ENCODE measurements at regions not wholly inside any gene's neighbourhood (a gene's known extent, or its start where the extent isn't known, plus 50 kb on each side); places are given as distances from the start of the nearest gene placed in this dataset.
"Not testable (repeated sequence)": the region's sequence is repeated elsewhere in the genome, so short reads cannot be mapped to it uniquely, and the experiment has no call there.

DNA sequence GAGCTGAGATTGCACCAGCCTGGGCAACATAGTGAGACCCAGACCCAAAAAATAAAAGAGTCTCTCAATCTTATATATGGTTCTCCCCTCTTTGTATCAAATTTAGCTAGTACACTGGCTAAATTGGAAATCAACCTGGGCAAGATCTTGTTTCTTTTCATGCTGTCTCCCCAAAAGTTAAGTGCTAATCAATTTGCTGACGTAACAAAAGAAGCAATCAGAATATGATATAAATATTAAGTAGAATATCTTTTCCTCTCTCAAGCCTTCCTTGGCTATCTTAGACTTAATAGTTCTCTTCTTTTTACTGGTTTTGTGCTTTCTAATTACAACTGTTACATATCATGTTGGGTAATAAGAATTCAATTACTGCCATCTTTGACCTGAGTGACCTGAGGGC lies 258.9 kb downstream of the KCNRG start:
- DNase-seq (ENCODE audit: low spot score) = no peak

DNA sequence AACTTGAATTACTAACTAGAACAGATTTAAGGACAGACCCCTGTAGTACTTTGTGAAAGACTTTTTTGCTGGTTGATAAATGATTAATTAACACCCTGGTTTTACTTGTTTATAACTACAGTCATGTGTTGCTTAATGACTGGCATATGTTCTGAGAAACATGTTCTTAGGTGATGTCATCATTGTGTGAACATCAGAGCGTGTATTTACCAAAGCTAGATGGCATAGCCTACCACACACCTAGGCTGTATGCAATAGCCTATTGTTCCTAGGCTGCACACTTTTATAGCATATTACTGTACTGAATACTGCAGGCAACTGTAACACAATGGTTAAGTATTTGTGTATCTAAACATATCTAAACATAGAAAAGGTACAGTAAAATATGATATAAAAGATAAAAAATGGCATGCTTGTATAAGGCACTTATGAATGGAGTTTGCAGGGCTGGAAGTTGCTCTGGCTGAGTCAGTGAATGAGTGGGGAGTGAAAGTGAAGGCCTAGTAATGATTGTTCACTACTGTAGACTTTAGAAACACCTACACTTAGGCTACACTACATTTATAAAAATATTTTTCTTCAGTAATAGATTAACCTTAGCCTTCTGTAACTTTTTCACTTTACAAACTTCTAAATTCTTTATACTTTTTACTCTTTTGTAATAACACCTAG lies 260.3 kb downstream of the KCNRG start:
- no peak for DNase-seq (ENCODE audit: low spot score)

DNA sequence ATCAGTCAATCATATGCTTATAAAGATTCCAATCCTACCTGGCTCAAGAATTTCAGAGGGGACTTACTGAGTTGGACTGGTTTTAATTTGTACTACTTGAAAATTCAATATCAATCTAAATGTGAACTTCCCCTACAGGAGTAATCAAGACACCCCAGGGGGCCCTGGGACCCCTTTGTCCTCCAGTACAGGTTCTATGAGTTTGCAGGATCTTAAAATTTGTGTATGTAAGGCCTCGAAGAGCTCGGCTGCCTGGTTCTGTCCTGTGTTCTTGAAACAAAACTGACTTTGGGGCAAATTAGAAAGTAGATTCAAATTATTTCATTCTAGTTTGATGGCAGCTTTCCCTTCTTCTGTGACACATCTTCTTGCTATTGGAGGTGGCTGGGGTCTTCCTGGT lies 261.3 kb downstream of the KCNRG start:
- no peak for DNase-seq (ENCODE audit: low spot score)

DNA sequence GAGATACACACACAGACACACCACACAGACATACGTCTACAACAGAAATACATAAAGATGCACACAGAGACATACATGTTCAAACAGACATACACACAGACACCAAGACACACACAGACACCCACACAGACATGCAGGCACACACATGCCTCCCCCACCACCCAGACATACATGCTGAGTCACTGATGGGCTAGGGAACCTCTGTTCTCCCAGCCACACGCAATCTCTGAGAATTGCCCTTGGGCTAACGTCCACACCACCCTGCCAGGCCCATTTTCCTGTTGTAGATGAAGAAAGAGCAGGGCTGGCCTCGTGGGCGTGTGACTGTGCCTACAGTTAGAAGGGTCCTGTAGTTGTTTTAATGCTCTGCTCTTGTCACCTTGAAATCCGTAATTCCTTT lies 261.9 kb downstream of the KCNRG start:
- no peak for DNase-seq (ENCODE audit: low spot score)

DNA sequence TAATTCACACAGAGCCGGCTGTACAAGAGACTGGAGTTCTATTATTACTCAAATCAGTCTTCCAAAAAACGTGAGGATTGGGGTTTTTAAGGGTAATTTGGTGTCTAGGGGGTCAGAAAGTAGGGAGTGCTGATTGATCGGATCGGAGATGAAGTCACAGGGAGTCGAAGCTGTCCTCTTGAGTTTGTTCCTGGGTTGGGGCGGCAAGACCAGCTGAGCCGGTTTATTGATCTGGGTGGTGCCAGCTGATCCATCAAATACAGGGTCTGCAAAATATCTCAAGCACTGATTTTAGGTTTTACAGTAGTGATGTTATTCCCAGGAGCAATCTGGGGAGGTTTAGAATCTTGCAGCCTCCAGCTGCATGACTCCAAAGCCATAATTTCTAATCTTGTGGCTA lies 262.7 kb downstream of the KCNRG start:
- no peak for DNase-seq (ENCODE audit: low spot score)

DNA sequence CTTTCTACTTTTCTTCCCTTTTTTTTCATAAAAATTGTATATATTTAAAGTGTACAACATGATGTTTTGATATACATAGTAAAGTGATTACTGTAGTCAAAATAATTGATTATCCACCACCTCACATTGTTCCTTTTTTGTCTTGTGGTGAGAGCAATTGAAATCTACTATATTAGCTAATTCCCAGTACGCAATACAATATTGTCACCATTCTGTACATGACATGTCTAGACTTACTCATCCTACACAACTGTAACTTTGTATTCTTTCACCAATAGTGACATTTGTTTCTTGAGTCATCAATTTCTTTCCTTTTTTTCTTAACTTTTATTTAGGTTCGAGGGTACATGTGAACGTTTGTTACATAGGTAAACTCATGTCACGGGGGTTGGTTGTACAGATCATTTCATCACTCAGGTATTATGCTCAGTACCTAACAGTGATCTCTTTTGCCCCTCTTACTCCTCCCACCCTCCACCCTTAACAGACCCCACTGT lies 265.2 kb downstream of the KCNRG start:
- no peak for DNase-seq (ENCODE audit: low spot score)

DNA sequence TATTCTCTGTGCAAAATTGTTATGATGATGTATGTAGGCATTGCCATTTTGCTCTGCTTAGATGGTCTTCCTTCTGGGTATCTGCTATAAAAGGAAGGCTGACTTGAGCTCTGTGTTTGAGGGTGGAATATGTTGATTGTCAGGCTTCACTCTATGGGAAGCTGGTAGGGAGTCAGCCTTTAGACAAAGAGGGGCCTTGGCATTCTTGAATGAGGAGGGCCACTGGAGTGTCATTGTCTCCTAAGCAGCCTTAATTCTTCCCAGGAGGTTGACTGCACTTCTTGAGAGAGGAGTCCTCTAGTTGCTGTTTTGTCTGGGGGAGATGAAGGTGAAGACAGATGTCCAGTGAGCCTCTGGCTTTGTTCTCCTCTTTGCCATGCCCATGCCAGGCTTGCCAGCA lies 266.8 kb downstream of the KCNRG start:
- DNase-seq (ENCODE audit: low spot score) = no peak

DNA sequence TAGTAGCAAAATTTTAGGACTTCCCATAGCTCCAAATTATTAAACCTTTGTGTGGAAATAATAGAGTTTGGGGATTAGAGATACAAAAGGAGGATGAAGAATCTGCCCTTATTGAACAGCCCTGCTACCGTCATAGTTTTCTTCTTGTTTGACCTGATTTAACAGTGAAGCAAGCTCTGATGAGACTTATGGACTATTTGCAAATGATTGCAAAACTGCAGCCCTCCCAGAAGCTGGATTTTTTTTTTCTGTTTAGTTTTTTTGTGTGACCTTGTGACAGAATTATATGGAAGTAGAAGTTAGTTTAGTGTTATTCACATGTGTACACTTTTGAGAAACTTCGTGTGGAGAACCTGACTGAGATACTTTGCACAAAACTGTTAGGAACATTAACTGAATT lies 267.8 kb downstream of the KCNRG start:
- no peak for DNase-seq (ENCODE audit: low spot score)

DNA sequence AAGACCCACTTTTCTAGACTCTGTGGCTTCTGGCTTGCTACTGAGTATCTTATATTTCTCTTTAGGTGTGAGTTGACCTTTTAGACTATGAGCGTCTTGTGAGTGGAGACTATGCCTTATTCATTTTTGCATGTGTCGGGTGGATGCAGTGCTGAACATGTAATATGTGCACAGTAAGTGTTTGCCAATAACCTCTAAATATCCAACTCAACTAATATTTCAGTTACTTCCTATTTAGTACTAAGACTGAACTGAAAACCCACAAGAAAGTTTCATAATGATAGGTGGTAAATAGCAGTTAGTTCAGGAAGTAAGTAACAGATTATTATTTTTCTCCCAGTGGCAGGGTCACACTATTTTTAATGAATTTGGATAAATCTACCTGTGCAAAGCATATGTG lies 269.3 kb downstream of the KCNRG start:
- no peak for DNase-seq (ENCODE audit: low spot score)

DNA sequence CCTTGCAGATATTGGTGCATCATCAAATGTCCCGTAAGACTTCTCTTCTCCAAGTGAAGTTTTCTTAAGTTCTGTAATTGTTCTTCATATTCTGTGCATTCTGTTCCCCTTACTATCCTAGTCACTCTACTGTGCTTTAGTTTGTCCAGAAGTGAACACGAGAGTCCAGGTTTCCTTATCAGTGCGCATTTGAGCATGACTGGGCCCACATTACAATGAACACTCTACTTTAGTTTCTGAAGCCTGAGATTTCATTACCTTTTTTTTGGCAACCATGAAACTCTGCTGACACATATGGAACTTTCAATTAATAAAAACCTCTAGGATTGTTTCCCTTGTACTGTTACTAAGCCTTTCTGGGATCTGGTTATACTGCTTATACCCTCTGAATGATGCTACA lies 270.0 kb downstream of the KCNRG start:
- DNase-seq (ENCODE audit: low spot score) = no peak

DNA sequence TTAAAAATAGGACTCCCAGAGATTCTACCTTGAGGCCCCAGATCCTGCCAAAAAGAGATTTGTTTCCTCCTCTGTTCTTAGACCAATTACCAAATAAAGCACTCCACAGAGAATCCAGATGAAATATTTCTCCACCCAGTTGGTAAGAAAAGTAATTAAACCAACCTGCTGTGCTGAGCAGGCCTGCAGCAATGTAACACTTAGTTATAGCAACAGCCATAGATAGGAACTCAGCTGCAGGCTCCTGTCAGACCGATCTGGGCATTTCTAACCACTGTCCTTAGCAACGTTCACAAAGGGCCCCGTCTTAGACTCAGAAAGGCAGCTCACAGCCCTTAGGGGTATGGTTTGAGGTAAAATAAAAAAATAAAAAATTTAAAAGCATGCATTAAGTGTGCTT lies 271.1 kb downstream of the KCNRG start:
- DNase-seq (ENCODE audit: low spot score) = no peak

DNA sequence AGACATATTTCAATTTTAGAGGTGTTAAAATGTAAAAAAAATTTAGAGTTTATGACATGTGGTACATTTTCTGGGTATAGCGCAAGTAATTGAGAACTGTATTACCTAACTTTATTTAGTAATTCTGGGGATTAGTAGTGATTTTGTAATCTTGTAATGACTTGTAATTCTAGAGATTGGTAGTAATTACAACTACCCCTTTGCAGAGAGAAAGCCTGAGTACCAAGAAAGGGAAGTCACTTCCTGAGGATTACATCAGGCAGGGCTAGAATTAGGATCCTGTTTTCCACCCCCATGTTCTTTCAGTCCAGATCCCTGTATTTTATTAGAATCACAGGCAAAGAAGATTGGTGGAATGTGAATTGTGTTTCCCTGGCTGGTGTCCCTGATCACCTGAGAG lies 274.9 kb downstream of the KCNRG start:
- no peak for DNase-seq (ENCODE audit: low spot score)

DNA sequence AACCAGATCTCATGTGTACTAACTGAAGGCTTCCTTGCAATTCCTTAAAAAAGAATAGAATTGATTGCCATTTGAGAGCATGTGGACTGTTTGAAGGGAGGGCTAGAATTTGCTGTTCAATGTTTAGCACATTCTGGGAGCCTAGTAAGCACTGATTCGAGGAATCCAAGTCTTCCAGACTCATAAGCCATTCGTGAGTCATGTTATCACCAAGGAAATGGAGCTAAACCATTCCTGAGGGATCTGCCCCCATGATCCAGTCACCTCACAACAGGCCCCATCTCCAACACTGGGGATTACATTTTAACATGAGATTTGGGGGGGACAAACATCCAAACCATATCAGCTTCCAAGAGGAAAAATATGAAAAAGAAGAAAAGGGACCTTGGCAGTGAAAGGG lies 276.4 kb downstream of the KCNRG start:
- no peak for DNase-seq (ENCODE audit: low spot score)

DNA sequence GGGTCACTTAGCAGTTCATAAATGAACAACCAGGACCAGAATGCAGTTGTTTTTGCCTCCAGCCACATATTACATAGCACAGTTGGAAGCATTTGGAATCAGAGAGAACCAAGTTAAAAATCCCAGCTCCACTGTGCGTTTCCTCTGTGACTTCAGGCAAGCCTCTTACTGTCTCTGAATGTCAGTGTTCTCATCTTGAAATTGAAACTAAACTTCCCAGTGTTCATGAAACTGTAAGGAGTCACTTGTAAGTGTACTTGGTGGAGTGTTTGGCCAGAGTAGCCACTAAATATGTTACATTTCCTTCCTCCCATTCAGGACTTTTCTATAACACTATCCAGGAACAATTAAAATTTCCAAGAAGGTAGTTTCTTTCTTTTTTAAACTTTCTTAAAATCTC lies 276.8 kb downstream of the KCNRG start:
- no peak for DNase-seq (ENCODE audit: low spot score)

DNA sequence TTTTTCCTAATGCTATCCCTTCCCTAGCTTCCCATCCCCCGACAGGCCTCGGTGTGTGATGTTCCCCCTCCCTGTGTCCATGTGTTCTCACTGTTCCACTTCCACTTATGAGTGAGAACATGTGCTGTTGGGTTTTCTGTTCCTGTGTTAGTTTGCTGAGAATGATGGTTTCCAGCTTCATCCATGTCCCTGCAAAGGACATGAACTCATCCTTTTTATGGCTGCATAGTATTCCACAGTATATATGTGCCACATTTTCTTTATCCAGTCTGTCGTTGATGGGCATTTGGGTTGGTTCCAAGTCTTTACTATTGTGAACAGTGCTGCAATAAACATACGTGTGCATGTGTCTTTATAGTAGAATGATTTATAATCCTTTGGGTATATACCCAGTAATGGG lies 279.2 kb downstream of the KCNRG start:
- DNase-seq (ENCODE audit: low spot score) = not testable (repeated sequence)

DNA sequence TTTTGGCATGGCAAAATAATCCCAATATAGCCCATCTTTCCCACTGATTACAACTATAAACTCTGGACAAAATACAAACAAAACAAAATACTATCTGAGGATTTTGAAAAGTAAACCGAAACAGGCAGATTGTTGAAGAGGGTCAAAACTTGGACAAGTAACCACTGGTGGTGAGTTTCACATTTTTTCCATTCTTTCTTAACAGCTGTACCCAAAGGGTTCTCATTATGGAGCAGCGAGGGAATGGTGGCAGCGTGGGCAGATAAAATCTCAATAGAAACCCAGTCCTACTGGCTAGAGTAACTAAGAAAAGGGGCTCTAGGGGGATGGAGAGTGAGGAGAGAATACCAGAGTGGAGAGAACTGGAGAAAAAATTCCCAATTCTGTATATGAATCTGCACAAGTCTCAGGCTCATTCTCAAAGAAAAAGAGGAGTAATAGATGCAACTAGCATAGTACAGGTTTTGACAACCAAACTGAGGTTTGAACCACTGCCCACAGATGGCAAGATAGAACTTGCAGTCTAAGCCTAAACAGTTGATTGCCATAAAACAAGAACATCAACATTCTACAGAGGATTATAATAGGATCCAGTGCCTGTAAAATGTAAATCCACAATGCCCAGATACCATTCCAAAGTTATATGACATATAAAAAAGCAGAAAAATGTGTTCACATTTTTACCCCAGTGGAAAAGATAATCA lies 284.5 kb downstream of the KCNRG start:
- DNase-seq (ENCODE audit: low spot score) = no peak

DNA sequence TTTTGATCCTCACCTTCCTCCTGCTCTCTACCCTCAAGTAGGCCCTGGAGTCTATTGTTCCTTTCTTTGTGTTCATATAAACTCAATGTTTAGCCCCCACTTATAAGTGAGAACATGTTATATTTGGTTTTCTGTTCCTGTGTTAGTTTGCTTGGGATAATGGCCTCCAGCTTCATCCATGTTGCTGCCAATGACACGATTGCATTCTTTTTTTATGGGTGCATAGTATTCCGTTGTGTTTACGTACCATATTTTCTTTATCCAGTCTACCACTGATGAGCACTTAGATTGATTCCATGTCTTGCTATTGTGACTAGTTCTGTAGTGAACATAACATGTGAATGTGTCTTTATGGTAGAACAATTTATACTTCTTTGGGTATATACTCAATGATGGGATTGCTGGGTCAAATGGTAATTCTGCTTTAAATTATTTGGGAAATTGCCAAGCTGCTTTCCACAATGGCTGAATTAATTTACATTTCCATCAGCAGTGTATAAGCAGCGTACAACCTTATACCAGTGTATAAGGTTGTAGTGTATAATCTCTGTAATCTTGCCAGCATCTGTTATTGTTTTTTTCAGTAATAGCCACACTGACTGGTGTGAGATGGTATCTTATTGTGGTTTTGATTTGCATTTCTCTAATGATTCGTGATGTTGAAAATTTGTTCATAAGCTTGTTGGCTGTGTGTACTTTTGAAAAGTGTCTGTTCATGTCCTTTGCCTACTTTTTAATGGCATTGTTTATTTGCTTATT lies 288.9 kb downstream of the KCNRG start:
- no peak for DNase-seq (ENCODE audit: low spot score)

DNA sequence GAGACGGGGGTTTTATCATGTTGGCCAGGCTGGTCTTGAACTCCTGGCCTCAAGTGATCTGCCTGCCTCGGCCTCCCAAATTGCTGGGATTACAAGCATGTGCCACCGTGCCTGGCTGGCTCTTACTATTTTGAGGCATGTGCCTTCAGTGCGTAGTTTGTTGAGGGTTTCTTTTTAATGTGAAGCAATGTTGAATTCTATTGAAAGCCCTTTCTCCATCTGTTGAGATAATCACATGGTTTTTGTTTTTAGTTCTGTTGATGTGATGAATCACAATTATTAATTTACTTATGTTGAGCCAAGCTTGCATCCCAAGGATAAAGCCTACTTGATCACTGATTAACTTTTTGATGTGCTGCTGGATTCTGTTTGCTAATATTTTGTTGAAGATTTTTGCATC lies 290.9 kb downstream of the KCNRG start:
- no peak for DNase-seq (ENCODE audit: low spot score)

DNA sequence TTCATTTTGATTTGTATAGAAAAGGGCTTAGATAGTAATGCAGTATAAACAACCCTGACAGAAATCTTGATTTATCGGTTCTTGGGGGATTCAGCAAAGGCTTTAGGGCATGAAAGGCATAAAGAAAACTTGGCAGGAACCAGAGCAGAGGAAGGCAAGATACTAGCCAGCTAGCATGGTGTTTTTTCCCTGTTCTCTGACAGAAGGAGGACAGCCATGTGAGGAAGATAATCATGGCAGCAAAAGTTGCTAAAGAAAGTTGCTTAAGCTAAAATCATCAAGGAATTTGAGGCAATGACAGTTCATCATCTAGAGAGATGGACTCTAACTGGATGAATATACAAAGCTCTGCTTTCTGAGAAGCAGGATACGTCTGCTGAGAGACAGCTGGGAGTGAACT lies 294.1 kb downstream of the KCNRG start:
- DNase-seq (ENCODE audit: low spot score) = no peak

DNA sequence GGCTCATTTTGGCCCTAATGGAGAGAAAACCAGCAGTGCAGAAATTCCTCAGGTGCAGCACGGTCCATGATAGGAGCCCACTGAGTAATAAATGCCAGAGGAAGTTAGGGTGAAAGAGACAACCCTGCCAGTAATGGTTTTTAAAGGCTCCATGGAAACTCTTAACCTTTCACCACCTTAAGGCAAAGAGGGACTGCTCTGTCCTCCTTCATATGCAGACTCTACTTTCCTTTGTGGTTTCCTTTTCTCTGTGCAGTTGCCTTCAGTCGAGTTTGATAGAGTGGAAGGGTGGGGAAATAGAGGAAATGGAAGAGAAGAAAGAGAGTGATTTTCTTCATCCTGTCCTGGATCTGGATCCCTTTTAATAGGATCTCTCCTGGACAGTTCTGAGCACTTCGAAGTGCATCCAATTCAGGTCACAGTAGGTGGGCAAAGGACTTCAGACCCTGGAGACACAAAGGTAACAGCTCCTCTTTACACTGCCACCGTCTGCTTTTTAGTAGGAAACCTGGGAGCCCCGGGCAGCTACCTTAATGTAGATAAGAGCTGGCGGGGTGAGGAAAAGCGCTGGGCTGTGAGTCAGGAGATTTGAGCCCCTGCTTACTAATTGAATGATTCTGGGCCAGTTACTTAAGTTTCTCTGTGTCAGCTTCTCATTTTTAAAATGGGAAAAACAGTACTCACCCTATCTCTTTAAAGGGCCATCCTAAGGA lies 294.8 kb downstream of the KCNRG start:
- no peak for DNase-seq (ENCODE audit: low spot score)

DNA sequence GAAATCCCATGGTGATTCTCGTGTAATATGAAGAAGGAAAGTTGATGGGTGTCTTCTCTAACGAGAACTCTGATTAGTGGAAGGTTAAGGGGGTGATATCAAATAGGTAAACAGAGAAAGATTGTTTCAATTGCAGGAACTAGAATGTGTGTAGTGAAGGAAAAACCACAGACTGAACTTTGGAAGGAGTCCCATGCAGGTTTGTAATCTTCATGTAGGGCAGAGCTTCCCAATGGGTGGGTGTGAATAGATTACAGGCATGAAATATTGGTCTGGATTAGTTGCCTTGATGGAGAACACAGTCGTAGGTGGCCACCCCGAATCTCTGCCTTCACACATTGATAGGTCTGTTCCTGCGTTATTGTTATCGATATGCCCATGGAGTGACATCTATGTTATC lies 295.5 kb downstream of the KCNRG start:
- no peak for DNase-seq (ENCODE audit: low spot score)

DNA sequence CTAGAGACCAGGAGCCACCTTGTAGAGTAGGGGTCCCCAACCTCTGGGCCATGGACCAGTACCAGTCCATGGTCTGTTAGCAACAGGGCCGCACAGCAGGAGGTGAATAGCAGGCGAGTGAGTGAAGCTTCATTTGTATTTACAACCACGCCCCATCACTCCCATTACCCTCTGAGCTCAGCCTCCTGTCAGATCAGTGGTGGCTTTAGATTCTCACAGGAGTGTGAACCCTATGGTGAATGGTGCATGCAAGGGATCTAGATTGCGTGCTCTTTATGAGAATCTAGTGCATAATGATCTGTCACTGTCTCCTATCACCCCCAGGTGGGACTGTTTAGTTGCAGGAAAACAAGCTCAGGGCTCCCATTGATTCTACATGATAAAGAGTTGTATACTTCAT lies 303.6 kb downstream of the KCNRG start:
- DNase-seq (ENCODE audit: low spot score) = no peak

Measured in NAMALWA (cell line).